ENCODE measurements at regions not wholly inside any gene's neighbourhood (a gene's known extent, or its start where the extent isn't known, plus 50 kb on each side); places are given as distances from the start of the nearest gene placed in this dataset.
A peak's percentile ranks its signal among the peaks of the same experiment; 100 is the strongest.

- no peak for TF ChIP-seq CTCF (conservative IDR thresholded peaks at IDR 0.05)
- H3K27ac ChIP-seq: no peak overlapping the region
Measured at GRCh38 chr19:30886222-30886621, 463.0 kb downstream of the TSHZ3 start.

GRCh38 chr19:30884146-30884812 is 465.0 kb downstream of the TSHZ3 start:
- peak; percentile 40 for TF ChIP-seq CTCF (conservative IDR thresholded peaks at IDR 0.05)

GRCh38 chr19:30883071-30883470 is 466.2 kb downstream of the TSHZ3 start:
- TF ChIP-seq CTCF (conservative IDR thresholded peaks at IDR 0.05): no peak
- H3K27ac ChIP-seq: no peak overlapping the region

More at GRCh38 chr19:30884146-30884812, 465.0 kb downstream of the TSHZ3 start:
- no peak overlapping the region for H3K27ac ChIP-seq

- H3K27ac ChIP-seq: no peak overlapping the region
- 0 out of 2 replicates have a peak, but pooled peaks have one; percentile 15 for TF ChIP-seq CTCF (conservative IDR thresholded peaks at IDR 0.05)
Measured at GRCh38 chr19:30882411-30883005, 466.7 kb downstream of the TSHZ3 start.

- no peak for TF ChIP-seq CTCF (conservative IDR thresholded peaks at IDR 0.05)
Measured at GRCh38 chr19:30881930-30882329, 467.3 kb downstream of the TSHZ3 start.

GRCh38 chr19:30881281-30881680 is 468.0 kb downstream of the TSHZ3 start:
- no peak for TF ChIP-seq CTCF (conservative IDR thresholded peaks at IDR 0.05)
- no peak overlapping the region for H3K27ac ChIP-seq

More at GRCh38 chr19:30881930-30882329, 467.3 kb downstream of the TSHZ3 start:
- no peak overlapping the region for H3K27ac ChIP-seq

GRCh38 chr19:30880551-30880950 is 468.7 kb downstream of the TSHZ3 start:
- no peak for TF ChIP-seq CTCF (conservative IDR thresholded peaks at IDR 0.05)

More at GRCh38 chr19:30880551-30880950, 468.7 kb downstream of the TSHZ3 start:
- no peak overlapping the region for H3K27ac ChIP-seq

Measured in VCaP (cell line).